ENCODE measurements at regions not wholly inside any gene's neighbourhood (a gene's known extent, or its start where the extent isn't known, plus 50 kb on each side); places are given as distances from the start of the nearest gene placed in this dataset.
"Not testable (repeated sequence)": the region's sequence is repeated elsewhere in the genome, so short reads cannot be mapped to it uniquely, and the experiment has no call there.

DNA sequence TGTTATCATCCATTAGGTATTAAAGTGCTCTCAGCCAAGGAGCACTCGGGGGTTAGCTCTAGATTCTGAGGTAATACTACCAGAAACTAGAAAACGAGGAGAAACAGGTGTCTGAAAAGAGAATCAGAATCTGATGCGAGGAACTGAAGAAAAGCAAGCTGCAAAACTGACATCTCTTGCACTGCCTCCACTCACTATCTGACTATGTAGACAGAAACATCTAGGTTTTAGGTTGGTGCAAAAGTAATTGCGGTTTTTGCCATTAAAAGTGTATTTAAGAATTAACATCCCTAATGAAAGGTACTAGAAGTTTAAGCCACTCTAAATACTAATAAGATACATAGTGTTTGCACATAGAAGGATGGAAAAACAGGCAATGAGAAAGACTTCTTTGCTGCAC lies 334.4 kb downstream of the GOLGA6L6 start:
- TF ChIP-seq RCOR1 (IDR thresholded peaks at IDR 0.05; ENCODE audit: low read length); RAD21 (IDR thresholded peaks at IDR 0.05; ENCODE audit: low read length); POLR2AphosphoS5 (IDR thresholded peaks at IDR 0.05; ENCODE audit: low read depth, low read length); CHD2 (IDR thresholded peaks at IDR 0.05; ENCODE audit: low read length, partially characterized antibody); FOXM1 (IDR thresholded peaks at IDR 0.05; ENCODE audit: low read depth); SIN3A (IDR thresholded peaks at IDR 0.05; ENCODE audit: borderline replicate concordance, low read depth, low read length); SMC3 (IDR thresholded peaks at IDR 0.05; ENCODE audit: low read depth, low read length); JUND (IDR thresholded peaks at IDR 0.05): not testable (repeated sequence)
- TF ChIP-seq, protein P1, sequence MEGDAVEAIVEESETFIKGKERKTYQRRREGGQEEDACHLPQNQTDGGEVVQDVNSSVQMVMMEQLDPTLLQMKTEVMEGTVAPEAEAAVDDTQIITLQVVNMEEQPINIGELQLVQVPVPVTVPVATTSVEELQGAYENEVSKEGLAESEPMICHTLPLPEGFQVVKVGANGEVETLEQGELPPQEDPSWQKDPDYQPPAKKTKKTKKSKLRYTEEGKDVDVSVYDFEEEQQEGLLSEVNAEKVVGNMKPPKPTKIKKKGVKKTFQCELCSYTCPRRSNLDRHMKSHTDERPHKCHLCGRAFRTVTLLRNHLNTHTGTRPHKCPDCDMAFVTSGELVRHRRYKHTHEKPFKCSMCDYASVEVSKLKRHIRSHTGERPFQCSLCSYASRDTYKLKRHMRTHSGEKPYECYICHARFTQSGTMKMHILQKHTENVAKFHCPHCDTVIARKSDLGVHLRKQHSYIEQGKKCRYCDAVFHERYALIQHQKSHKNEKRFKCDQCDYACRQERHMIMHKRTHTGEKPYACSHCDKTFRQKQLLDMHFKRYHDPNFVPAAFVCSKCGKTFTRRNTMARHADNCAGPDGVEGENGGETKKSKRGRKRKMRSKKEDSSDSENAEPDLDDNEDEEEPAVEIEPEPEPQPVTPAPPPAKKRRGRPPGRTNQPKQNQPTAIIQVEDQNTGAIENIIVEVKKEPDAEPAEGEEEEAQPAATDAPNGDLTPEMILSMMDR (IDR thresholded peaks at IDR 0.05) = not testable (repeated sequence)
- TF ChIP-seq, protein P2, sequence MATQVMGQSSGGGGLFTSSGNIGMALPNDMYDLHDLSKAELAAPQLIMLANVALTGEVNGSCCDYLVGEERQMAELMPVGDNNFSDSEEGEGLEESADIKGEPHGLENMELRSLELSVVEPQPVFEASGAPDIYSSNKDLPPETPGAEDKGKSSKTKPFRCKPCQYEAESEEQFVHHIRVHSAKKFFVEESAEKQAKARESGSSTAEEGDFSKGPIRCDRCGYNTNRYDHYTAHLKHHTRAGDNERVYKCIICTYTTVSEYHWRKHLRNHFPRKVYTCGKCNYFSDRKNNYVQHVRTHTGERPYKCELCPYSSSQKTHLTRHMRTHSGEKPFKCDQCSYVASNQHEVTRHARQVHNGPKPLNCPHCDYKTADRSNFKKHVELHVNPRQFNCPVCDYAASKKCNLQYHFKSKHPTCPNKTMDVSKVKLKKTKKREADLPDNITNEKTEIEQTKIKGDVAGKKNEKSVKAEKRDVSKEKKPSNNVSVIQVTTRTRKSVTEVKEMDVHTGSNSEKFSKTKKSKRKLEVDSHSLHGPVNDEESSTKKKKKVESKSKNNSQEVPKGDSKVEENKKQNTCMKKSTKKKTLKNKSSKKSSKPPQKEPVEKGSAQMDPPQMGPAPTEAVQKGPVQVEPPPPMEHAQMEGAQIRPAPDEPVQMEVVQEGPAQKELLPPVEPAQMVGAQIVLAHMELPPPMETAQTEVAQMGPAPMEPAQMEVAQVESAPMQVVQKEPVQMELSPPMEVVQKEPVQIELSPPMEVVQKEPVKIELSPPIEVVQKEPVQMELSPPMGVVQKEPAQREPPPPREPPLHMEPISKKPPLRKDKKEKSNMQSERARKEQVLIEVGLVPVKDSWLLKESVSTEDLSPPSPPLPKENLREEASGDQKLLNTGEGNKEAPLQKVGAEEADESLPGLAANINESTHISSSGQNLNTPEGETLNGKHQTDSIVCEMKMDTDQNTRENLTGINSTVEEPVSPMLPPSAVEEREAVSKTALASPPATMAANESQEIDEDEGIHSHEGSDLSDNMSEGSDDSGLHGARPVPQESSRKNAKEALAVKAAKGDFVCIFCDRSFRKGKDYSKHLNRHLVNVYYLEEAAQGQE (IDR thresholded peaks at IDR 0.05; ENCODE audit: low read depth, low read length) = not testable (repeated sequence)
